Prostate gland (tissue), 2 donors: ENCODE measurements at regions not wholly inside any gene's neighbourhood (a gene's known extent, or its start where the extent isn't known, plus 50 kb on each side); places are given as distances from the start of the nearest gene placed in this dataset.

Source experiments
- DNase-seq: peaks from one replicate; pipeline ENCODE4 v3.0.0-alpha.2; 2019; ENCODE audit warnings: low spot score
- H3K27ac ChIP-seq, 2 donors: fragments of 200-600 bp; sonication (generic); 2 replicates each; pipeline ENCODE4 v1.5.1; 2017 to 2019
- H3K27me3 ChIP-seq: fragments of 200-600 bp; sonication (generic); replicated peaks from 2 replicates; pipeline ENCODE4 v1.5.1; 2019; ENCODE audit not compliant: insufficient read depth
- H3K36me3 ChIP-seq, 2 donors: fragments of 200-600 bp; sonication (generic); 1 replicate in 1 of 2; 2 replicates in 1 of 2; pipeline versions ENCODE4 v1.5.1 to v1.8.1; 2017 to 2019
- H3K4me1 ChIP-seq: fragments of 200-600 bp; sonication (generic); replicated peaks from 2 replicates; pipeline ENCODE4 v1.5.1; 2019
- H3K4me3 ChIP-seq, 2 donors: fragments of 200-600 bp; sonication (generic); 2 replicates each; pipeline ENCODE4 v1.5.1; 2017 to 2019
- H3K9me3 ChIP-seq: fragments of 200-600 bp; sonication (generic); 2 replicates; pipeline ENCODE4 v1.5.1; 2017
- CTCF ChIP-seq, 4 experiments: fragments of 200-600 bp in 2 of 4; fragments of 450-650 bp in 2 of 4; sonication (generic) in 2 of 4; IDR thresholded peaks; 1 replicate in 3 of 4; 2 replicates in 1 of 4; pipeline ENCODE4 v1.5.1; 2016 to 2019; ENCODE audit warnings: antibody characterized with exemption in 4 of 4, mild to moderate bottlenecking in 2 of 4, moderate library complexity in 2 of 4
- POLR2A ChIP-seq: fragments of 450-650 bp; IDR thresholded peaks from one replicate; pipeline ENCODE4 v1.6.1; 2016; ENCODE audit warnings: antibody characterized with exemption, mild to moderate bottlenecking
- POLR2AphosphoS5 ChIP-seq: sonication (generic); formaldehyde crosslinking; IDR thresholded peaks from one replicate; pipeline ENCODE4 v1.6.1; 2017; ENCODE audit warnings: antibody characterized with exemption
- WGBS: methylation state at CpG from one replicate; pipeline ENCODE4 v1.1.5; 2018; 5-methylcytosine and 5-hydroxymethylcytosine counted together
- intact Hi-C: fragments of 100-400 bp; cut with DNase I; formaldehyde crosslinking; loops from one replicate; pipeline ENCODE4 v1.14.2; 2022

- Histone ChIP-seq H3K27ac (no peak overlapping the region), H3K27me3 (no peaks in the 10 kb centered on the region), H3K4me1 (no peaks in the 10 kb centered on the region), H3K4me3 (no peak overlapping the region), H3K36me3 (no peaks in the 10 kb centered on the region), H3K9me3 (no peaks in the 10 kb centered on the region)
- DNase-seq = no peak
- WGBS = 27% methylated on average over 1 of the region's 1 CpG
- intact Hi-C loops = no loop called here
- TF ChIP-seq POLR2AphosphoS5 (no peak), CTCF (IDR thresholded peaks at IDR 0.05) (no peak), POLR2A (no peak)
Measured at GRCh38 chr3:63029921-63030320, 154.7 kb upstream of the CADPS start.

- Histone ChIP-seq H3K27me3 (no peaks in the 10 kb centered on the region), H3K4me1 (no peaks in the 10 kb centered on the region), H3K9me3 (no peaks in the 10 kb centered on the region), H3K36me3 (no peaks in the 10 kb centered on the region), H3K27ac (no peak overlapping the region), H3K4me3 (no peak overlapping the region)
- 67% methylated on average over 6 of the region's 6 CpGs for WGBS
- TF ChIP-seq POLR2A = no peak
- TF ChIP-seq CTCF (IDR thresholded peaks at IDR 0.05) = no peak
- no peak for TF ChIP-seq POLR2AphosphoS5
- intact Hi-C loops = no loop called here
- DNase-seq = no peak
Measured at GRCh38 chr3:63030666-63031065, 155.4 kb upstream of the CADPS start.

DNA sequence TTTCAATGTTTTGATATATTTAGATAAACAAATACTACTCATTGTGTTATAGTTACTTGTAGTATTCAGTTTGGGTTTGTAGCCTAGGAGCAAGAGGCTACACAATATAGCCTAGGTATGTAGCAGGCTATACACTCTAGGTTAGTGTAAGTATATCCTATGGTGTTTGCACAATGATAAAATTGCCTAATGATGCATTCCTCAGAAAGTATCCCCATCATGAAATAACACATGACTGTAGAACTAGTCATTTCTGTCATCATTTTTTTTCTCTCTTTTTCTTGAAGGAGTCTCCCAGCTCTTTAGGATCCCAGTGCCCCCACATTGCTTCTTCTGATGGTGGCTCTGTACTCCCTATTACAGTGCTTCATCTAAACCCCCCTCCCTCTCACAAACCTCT lies 157.7 kb upstream of the CADPS start:
- TF ChIP-seq CTCF (IDR thresholded peaks at IDR 0.05) (no peak), POLR2A (no peak), POLR2AphosphoS5 (no peak)
- no peak for DNase-seq
- no peak overlapping the region for H3K27ac ChIP-seq
- H3K4me3 ChIP-seq = no peak overlapping the region
- H3K36me3 ChIP-seq = no peaks in the 10 kb centered on the region
- H3K9me3 ChIP-seq = no peaks in the 10 kb centered on the region
- intact Hi-C loops = no loop called here
- H3K27me3 ChIP-seq = no peaks in the 10 kb centered on the region
- H3K4me1 ChIP-seq = no peaks in the 10 kb centered on the region

DNA sequence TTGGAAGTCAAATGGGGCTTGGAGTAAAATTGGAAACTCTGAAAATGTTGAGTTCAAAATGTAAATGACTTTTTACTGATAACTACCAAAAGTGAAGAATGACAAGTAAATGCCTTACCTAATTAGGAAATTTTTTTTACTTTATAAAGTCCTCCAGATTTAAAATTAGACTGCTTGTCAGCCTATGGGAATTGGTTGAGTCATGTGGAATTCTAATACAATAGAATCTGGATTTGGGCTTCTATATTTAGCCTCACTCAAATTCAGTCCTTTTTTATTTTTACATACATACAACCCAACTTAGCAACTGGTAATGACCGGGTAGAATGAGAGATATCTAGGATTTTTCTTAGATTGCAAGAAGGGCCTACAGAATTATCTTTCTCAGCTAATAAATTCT lies 158.9 kb upstream of the CADPS start:
- no peak for DNase-seq
- Histone ChIP-seq H3K4me3 (no peak overlapping the region), H3K27ac (no peak overlapping the region), H3K36me3 (no peaks in the 10 kb centered on the region), H3K4me1 (no peaks in the 10 kb centered on the region), H3K9me3 (no peaks in the 10 kb centered on the region), H3K27me3 (no peaks in the 10 kb centered on the region)
- no peak for TF ChIP-seq POLR2A
- no peak for TF ChIP-seq POLR2AphosphoS5
- TF ChIP-seq CTCF (IDR thresholded peaks at IDR 0.05) = no peak
- WGBS = 79% methylated on average over 1 of the region's 1 CpG
- intact Hi-C loops = no loop called here

GRCh38 chr3:63037116-63037515 lies 161.9 kb upstream of the CADPS start:
- no peak for TF ChIP-seq POLR2A
- TF ChIP-seq CTCF (IDR thresholded peaks at IDR 0.05) = no peak
- no peak for TF ChIP-seq POLR2AphosphoS5
- Histone ChIP-seq H3K36me3 (no peaks in the 10 kb centered on the region), H3K27me3 (no peaks in the 10 kb centered on the region), H3K9me3 (no peaks in the 10 kb centered on the region), H3K27ac (no peak overlapping the region), H3K4me1 (no peaks in the 10 kb centered on the region), H3K4me3 (no peak overlapping the region)
- no peak for DNase-seq
- intact Hi-C loops = no loop called here
- 76% methylated on average over 4 of the region's 4 CpGs for WGBS
